ENCODE measurements at regions not wholly inside any gene's neighbourhood (a gene's known extent, or its start where the extent isn't known, plus 50 kb on each side); places are given as distances from the start of the nearest gene placed in this dataset.

DNA sequence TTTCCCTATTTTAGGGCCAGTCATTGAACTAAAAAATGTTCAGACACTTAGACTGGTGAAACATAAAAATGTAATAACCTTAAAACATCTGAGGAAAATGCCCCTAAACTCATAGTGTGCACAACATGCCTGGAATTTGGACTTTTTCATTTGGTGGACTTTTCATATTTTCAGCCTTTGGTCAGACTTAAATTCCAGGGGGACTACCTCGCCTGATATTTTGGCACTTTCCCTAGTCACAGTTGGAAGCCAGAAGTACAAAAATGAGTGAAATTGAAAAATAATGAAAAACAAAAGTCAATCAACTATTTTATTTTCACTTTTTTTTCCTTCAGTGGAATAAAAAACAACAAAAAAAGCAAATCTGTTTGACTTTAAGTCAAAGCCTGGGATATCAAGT, 256.2 kb downstream of the ACTL7B start:
- Mint-ChIP-seq H3K9me3 (ENCODE audit: insufficient read depth) (no peaks in the 10 kb centered on the region), H3K27me3 (no peaks in the 10 kb centered on the region), H3K4me3 (no peak overlapping the region), H3K4me1 (no peaks in the 10 kb centered on the region), H3K27ac (no peak overlapping the region)
- POLR2A ChIA-PET, result no interaction called here
- H3K36me3 ChIP-seq (replicated peaks in 1 of 2; ENCODE audit: control extremely low read depth in 1 of 2, control insufficient read depth in 1 of 2, extremely low read depth in 1 of 2, insufficient read depth in 2 of 2, low read length in 1 of 2), result no peaks in the 10 kb centered on the region
- CTCF ChIA-PET, result no interaction called here
- H4K20me1 ChIP-seq (ENCODE audit: control insufficient read depth, insufficient read depth, low read length, poor library complexity, severe bottlenecking), result no peaks in the 10 kb centered on the region
- TF ChIP-seq EZH2 (IDR thresholded peaks at IDR 0.05; ENCODE audit: borderline replicate concordance, insufficient read depth, low read depth, low read length, poor library complexity, severe bottlenecking), result no peak
- TF ChIP-seq, protein P1, sequence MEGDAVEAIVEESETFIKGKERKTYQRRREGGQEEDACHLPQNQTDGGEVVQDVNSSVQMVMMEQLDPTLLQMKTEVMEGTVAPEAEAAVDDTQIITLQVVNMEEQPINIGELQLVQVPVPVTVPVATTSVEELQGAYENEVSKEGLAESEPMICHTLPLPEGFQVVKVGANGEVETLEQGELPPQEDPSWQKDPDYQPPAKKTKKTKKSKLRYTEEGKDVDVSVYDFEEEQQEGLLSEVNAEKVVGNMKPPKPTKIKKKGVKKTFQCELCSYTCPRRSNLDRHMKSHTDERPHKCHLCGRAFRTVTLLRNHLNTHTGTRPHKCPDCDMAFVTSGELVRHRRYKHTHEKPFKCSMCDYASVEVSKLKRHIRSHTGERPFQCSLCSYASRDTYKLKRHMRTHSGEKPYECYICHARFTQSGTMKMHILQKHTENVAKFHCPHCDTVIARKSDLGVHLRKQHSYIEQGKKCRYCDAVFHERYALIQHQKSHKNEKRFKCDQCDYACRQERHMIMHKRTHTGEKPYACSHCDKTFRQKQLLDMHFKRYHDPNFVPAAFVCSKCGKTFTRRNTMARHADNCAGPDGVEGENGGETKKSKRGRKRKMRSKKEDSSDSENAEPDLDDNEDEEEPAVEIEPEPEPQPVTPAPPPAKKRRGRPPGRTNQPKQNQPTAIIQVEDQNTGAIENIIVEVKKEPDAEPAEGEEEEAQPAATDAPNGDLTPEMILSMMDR (IDR thresholded peaks at IDR 0.05), result no peak
- ATAC-seq (ENCODE audit: low read depth), result no peak
- no peak overlapping the region for H3K4me3 ChIP-seq (ENCODE audit: control extremely low read depth in 1 of 5, extremely low read depth in 1 of 5, insufficient read depth in 1 of 5, low read depth in 2 of 5, low read length in 4 of 5)
- H3K9ac ChIP-seq (ENCODE audit: low read length), result no peak overlapping the region
- intact Hi-C loops (cut with micrococcal nuclease), result no loop called here
- H3K27ac ChIP-seq (ENCODE audit: low read length in 2 of 2), result no peak overlapping the region
- H3K4me1 ChIP-seq (ENCODE audit: control insufficient read depth in 2 of 2, insufficient read depth in 2 of 2, low read length in 2 of 2), result no peaks in the 10 kb centered on the region
- no CpG with 5 or more reads among the region's 1 CpG for WGBS (ENCODE audit: insufficient coverage)
- H3K9me3 ChIP-seq (ENCODE audit: control extremely low read depth in 1 of 3, control insufficient read depth in 2 of 3, insufficient read depth in 1 of 3, low read length in 2 of 3), result no peaks in the 10 kb centered on the region
- no peaks in the 10 kb centered on the region for H3K27me3 ChIP-seq (replicated peaks in 1 of 4; ENCODE audit: control extremely low read depth in 1 of 4, control insufficient read depth in 3 of 4, insufficient read depth in 4 of 4, low read length in 3 of 4)
- no peaks in the 10 kb centered on the region for H3K79me2 ChIP-seq (ENCODE audit: control insufficient read depth, insufficient read depth, low read length)
- H3K4me2 ChIP-seq (replicated peaks; ENCODE audit: low read depth, low read length, poor library complexity, severe bottlenecking), result no peak overlapping the region
- H2AFZ ChIP-seq (ENCODE audit: insufficient read depth, low read depth, low read length, poor library complexity, severe bottlenecking), result no peak overlapping the region
- no peak for DNase-seq

DNA sequence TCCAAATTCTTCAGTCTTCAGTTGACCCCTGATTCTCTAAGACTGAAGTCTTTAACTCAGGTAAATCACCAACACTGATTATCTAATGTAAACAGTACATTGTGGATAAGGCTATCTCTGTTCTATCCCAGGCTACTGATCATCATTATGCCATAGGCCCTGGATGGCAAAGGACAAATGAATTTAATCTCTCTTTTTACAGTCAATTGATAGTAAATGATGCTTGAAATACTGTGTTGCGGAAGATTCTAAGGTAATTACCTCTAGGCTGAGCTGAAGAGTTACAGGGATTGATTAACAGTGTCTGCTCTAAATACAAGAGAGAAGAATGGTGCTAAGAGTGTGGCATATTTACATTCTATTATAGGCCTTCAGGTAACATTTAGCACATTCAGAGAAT, 264.7 kb downstream of the ACTL7B start:
- H3K9me3 Mint-ChIP-seq (ENCODE audit: insufficient read depth), result no peaks in the 10 kb centered on the region
- H3K4me1 ChIP-seq (ENCODE audit: control insufficient read depth in 2 of 2, insufficient read depth in 2 of 2, low read length in 2 of 2), result no peaks in the 10 kb centered on the region
- no peak for DNase-seq
- intact Hi-C loops (cut with micrococcal nuclease), result no loop called here
- TF ChIP-seq, protein P1 (IDR thresholded peaks at IDR 0.05), result no peak
- TF ChIP-seq EZH2 (IDR thresholded peaks at IDR 0.05; ENCODE audit: borderline replicate concordance, insufficient read depth, low read depth, low read length, poor library complexity, severe bottlenecking), result no peak
- H3K27me3 Mint-ChIP-seq, result no peaks in the 10 kb centered on the region
- H3K4me3 ChIP-seq (ENCODE audit: control extremely low read depth in 1 of 5, extremely low read depth in 1 of 5, insufficient read depth in 1 of 5, low read depth in 2 of 5, low read length in 4 of 5), result no peak overlapping the region
- no peaks in the 10 kb centered on the region for H3K79me2 ChIP-seq (ENCODE audit: control insufficient read depth, insufficient read depth, low read length)
- H3K9me3 ChIP-seq (ENCODE audit: control extremely low read depth in 1 of 3, control insufficient read depth in 2 of 3, insufficient read depth in 1 of 3, low read length in 2 of 3), result no peaks in the 10 kb centered on the region
- no CpG with 5 or more reads among the region's 1 CpG for WGBS (ENCODE audit: insufficient coverage)
- POLR2A ChIA-PET, result no interaction called here
- no peaks in the 10 kb centered on the region for H3K27me3 ChIP-seq (replicated peaks in 1 of 4; ENCODE audit: control extremely low read depth in 1 of 4, control insufficient read depth in 3 of 4, insufficient read depth in 4 of 4, low read length in 3 of 4)
- no peak overlapping the region for H3K4me3 Mint-ChIP-seq
- no peak for ATAC-seq (ENCODE audit: low read depth)
- no peak overlapping the region for H2AFZ ChIP-seq (ENCODE audit: insufficient read depth, low read depth, low read length, poor library complexity, severe bottlenecking)
- H3K27ac ChIP-seq (ENCODE audit: low read length in 2 of 2), result no peak overlapping the region
- no peak overlapping the region for H3K9ac ChIP-seq (ENCODE audit: low read length)
- H3K27ac Mint-ChIP-seq, result no peak overlapping the region
- H3K36me3 ChIP-seq (replicated peaks in 1 of 2; ENCODE audit: control extremely low read depth in 1 of 2, control insufficient read depth in 1 of 2, extremely low read depth in 1 of 2, insufficient read depth in 2 of 2, low read length in 1 of 2), result no peaks in the 10 kb centered on the region
- CTCF ChIA-PET, result no interaction called here
- no peaks in the 10 kb centered on the region for H3K4me1 Mint-ChIP-seq
- no peak overlapping the region for H3K4me2 ChIP-seq (replicated peaks; ENCODE audit: low read depth, low read length, poor library complexity, severe bottlenecking)
- H4K20me1 ChIP-seq (ENCODE audit: control insufficient read depth, insufficient read depth, low read length, poor library complexity, severe bottlenecking), result no peaks in the 10 kb centered on the region

Data from B cell (primary cell).